AG09319 (cell line): ENCODE measurements at regions not wholly inside any gene's neighbourhood (a gene's known extent, or its start where the extent isn't known, plus 50 kb on each side); places are given as distances from the start of the nearest gene placed in this dataset.

ENCODE experiments used
- DNase-seq: peaks from one replicate; pipeline ENCODE4 v3.0.0-alpha.2; 2010; ENCODE audit warnings: low read depth; ENCODE audit errors: extremely low read depth
- CTCF ChIP-seq: IDR thresholded peaks from 2 replicates; pipeline ENCODE4 v1.5.1; 2011; ENCODE audit warnings: low read depth, mild to moderate bottlenecking, inconsistent platforms, low read length, moderate library complexity

- no peak for TF ChIP-seq CTCF
Observed at GRCh38 chr12:46449316-46449715, 76.7 kb upstream of the SLC38A2 start.

GRCh38 chr12:46446645-46447044 is 74.1 kb upstream of the SLC38A2 start:
- no peak for TF ChIP-seq CTCF
- DNase-seq, result no peak

More at GRCh38 chr12:46449316-46449715, 76.7 kb upstream of the SLC38A2 start:
- no peak for DNase-seq

- no peak for DNase-seq
- no peak for TF ChIP-seq CTCF
Observed at GRCh38 chr12:46445551-46446235, 73.1 kb upstream of the SLC38A2 start.

- DNase-seq, result no peak
- TF ChIP-seq CTCF, result no peak
Observed at GRCh38 chr12:46445093-46445492, 72.5 kb upstream of the SLC38A2 start.

GRCh38 chr12:46443594-46444263 is 71.2 kb upstream of the SLC38A2 start:
- no peak for TF ChIP-seq CTCF

GRCh38 chr12:46442738-46443137 is 70.2 kb upstream of the SLC38A2 start:
- DNase-seq, result no peak
- TF ChIP-seq CTCF, result no peak

More at GRCh38 chr12:46443594-46444263, 71.2 kb upstream of the SLC38A2 start:
- DNase-seq, result no peak

GRCh38 chr12:46442239-46442638 is 69.7 kb upstream of the SLC38A2 start:
- no peak for DNase-seq
- TF ChIP-seq CTCF, result no peak
